Kidney (tissue), 13 donors: ENCODE measurements at regions not wholly inside any gene's neighbourhood (a gene's known extent, or its start where the extent isn't known, plus 50 kb on each side); places are given as distances from the start of the nearest gene placed in this dataset.

Source experiments
- DNase-seq, 5 donors: peaks; one replicate each; pipeline ENCODE4 v3.0.0-alpha.2; 2013 to 2020
- FAIRE-seq: peaks from 2 replicates; lab custom pipeline; 2012; peaks lifted over from hg19 to GRCh38; lab: Jason Lieb, UNC
- H3K27ac ChIP-seq, 2 donors: one replicate each; pipeline ENCODE4 v1.7.0; 2013; ENCODE audit warnings: low read depth in 2 of 2, low read length in 2 of 2, inconsistent platforms in 1 of 2
- H3K27me3 ChIP-seq: one replicate; pipeline ENCODE4 v1.7.1; 2013; ENCODE audit warnings: low read length, inconsistent platforms; ENCODE audit not compliant: control insufficient read depth, insufficient read depth
- H3K36me3 ChIP-seq, 3 donors: one replicate each; pipeline versions ENCODE4 v1.7.0 to v1.7.1; 2013; ENCODE audit warnings: low read length in 3 of 3, control low read depth in 1 of 3, inconsistent platforms in 1 of 3; ENCODE audit not compliant: insufficient read depth in 3 of 3, control insufficient read depth in 2 of 3
- H3K4me1 ChIP-seq, 3 donors: one replicate each; pipeline versions ENCODE4 v1.7.0 to v1.7.1; 2013; ENCODE audit warnings: low read length in 3 of 3, inconsistent platforms in 1 of 3, low read depth in 1 of 3; ENCODE audit not compliant: control insufficient read depth in 2 of 3, insufficient read depth in 2 of 3
- H3K4me3 ChIP-seq, 3 donors: one replicate each; pipeline versions ENCODE4 v1.7.0 to v1.8.1; 2013; ENCODE audit warnings: low read length in 3 of 3, control low read depth in 1 of 3, inconsistent platforms in 1 of 3
- H3K9ac ChIP-seq, 3 donors: one replicate each; pipeline versions ENCODE4 v1.7.0 to v1.7.1; 2013; ENCODE audit warnings: low read length in 3 of 3, control low read depth in 1 of 3, inconsistent platforms in 1 of 3
- H3K9me3 ChIP-seq, 3 donors: one replicate each; pipeline versions ENCODE4 v1.7.0 to v1.7.1; 2013; ENCODE audit warnings: low read length in 3 of 3, control low read depth in 1 of 3, inconsistent platforms in 1 of 3; ENCODE audit not compliant: control insufficient read depth in 2 of 3, insufficient read depth in 1 of 3
- CTCF ChIP-seq: IDR thresholded peaks from 3 replicates; pipeline ENCODE4 v1.5.1; 2012; ENCODE audit warnings: mild to moderate bottlenecking, moderate library complexity, borderline replicate concordance; ENCODE audit not compliant: insufficient read depth; ENCODE audit errors: extremely low read depth
- intact Hi-C: fragments of 100-400 bp; cut with DNase I; formaldehyde crosslinking; loops from one replicate; pipeline ENCODE4 v1.11.1; 2022
- donor health status: control.
- donor health status: control.
- donor health status: control.
- donor health status: control.
- donor health status: control.
- donor health status: DM: yes; HTN: yes; CAD: no.
- donor health status: Normal renal cell carcinoma (clear cell type).

DNA sequence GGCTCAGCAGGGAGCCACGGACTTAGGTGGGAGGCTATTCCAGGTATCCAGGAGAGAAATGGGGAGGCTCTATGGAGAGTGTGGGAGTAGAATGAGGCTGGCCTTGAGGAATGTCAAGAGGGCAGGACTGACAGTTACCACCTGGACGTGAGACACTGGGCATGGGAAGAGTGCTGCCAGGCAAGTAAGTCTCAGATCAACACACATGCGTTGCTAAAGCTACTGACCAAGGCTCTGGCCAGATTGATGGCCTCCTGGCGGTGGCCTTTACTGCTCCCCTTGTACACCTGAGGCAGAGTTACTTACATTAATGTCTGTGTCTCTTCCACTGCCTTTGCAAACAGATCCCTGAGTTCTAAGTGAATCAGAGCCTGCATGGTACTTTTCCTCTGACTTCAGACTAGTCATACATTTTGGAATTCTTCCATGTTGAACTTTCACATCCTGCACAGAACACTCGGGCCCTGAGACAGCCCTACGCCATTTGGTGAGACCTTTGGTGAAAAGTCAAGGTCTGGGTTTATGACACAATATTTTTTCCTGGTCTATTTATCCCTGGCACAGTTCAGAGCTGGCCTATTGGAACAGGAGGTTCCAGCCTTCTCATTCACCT is 398.8 kb upstream of the TRIB2 start:
- Histone ChIP-seq H3K27me3 (no peaks in the 10 kb centered on the region), H3K4me3 (no peak overlapping the region), H3K27ac (peak overlapping the region; percentile 65 to 69), H3K9me3 (no peaks in the 10 kb centered on the region), H3K4me1 (peaks cover 8 to 11% (median 10%) of the 10 kb centered on the region in 3 donors), H3K36me3 (no peaks in the 10 kb centered on the region), H3K9ac (no peak overlapping the region)
- TF ChIP-seq CTCF, result no peak
- intact Hi-C loops, result no loop called here
- DNase-seq (peak in 4 of 5 donors; percentile 25 to 53 (median 48)), FAIRE-seq (no peak)

DNA sequence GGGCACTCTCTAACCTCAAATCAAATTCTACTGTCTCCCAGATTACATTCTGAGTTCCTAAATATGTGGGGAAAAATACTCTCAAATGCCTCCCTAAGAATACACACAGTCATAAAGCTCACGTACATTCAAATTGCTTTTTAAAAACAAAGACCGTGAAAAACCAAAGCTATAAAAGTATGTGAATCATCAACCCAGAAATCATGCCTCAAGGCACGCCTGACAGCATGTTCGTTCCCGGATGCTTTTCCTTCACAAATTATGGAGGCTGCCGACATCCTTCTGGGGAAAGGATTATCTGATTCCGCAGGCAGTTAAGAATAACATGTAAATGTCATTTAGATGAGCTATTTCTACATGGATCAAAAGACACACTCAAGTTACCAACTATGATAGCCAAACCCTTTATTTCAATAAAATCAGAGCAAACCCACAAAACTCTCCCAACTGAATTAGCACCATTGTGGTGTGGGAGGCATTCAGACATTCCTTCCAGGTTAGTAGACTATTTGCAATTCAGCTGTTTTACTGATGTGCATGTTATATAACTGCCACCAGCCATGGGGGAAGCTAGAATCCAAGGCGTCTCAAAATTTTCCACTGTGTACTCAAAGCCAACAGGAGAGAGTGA is 398.2 kb upstream of the TRIB2 start:
- intact Hi-C loops, result no loop called here
- no peak for FAIRE-seq

DNA sequence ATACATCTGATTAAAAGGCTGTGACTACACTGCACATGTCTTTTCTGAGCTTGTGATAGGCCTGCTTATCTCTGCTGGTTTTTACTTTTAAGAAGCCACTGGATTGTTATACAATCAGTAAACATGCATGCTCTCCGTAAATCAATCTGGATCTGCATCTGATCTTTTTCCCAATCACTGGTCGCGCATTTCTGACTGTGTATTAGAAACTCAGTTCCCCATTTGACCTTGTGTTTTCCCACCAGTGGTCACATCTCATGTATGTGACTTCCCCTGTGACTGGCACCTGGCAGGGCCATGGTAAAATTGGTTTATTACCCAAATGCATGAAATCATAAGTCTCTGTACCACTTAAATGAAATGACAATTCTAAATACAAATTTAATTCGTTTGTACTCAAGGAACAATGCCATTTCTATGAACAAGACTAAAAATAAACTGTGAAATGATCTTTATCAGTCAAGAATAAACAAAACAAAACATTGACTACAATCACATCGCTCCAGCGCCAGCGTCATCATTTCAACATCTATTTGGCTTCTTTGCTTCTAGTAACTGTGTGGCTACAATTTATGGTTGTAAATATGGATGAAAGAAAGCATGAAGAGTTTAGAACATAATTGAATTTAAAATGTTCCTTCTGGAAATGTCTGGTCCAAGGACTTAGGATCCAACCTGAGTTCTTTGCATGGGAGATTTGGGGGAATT is 396.6 kb upstream of the TRIB2 start:
- H3K27me3 ChIP-seq, result no peaks in the 10 kb centered on the region
- no peak for FAIRE-seq
- no peaks in the 10 kb centered on the region for H3K36me3 ChIP-seq
- H3K27ac ChIP-seq, result no peak overlapping the region
- H3K4me1 ChIP-seq, result peaks cover 8 to 11% (median 10%) of the 10 kb centered on the region in 3 donors
- H3K9ac ChIP-seq, result no peak overlapping the region
- H3K4me3 ChIP-seq, result no peak overlapping the region
- intact Hi-C loops, result no loop called here
- no peak for DNase-seq
- TF ChIP-seq CTCF, result no peak
- no peaks in the 10 kb centered on the region for H3K9me3 ChIP-seq

More for the DNA sequence above, 398.2 kb upstream of the TRIB2 start:
- no peak overlapping the region for H3K4me3 ChIP-seq
- peak in 3 of 5 donors; percentile 28 to 75 (median 72) for DNase-seq
- no peaks in the 10 kb centered on the region for H3K36me3 ChIP-seq
- no peaks in the 10 kb centered on the region for H3K9me3 ChIP-seq
- H3K27ac ChIP-seq, result peak overlapping the region; percentile 65 to 69
- no peaks in the 10 kb centered on the region for H3K27me3 ChIP-seq
- H3K9ac ChIP-seq, result no peak overlapping the region
- TF ChIP-seq CTCF, result no peak
- H3K4me1 ChIP-seq, result peaks cover 8 to 11% (median 10%) of the 10 kb centered on the region in 3 donors
